Activated CD4-positive, alpha-beta T cell treated with anti-CD3 and anti-CD28 coated beads, Interleukin-2, amount 50 U/mL, for 4 hours (primary cell): ENCODE measurements at regions not wholly inside any gene's neighbourhood (a gene's known extent, or its start where the extent isn't known, plus 50 kb on each side); places are given as distances from the start of the nearest gene placed in this dataset.

Source experiments
- DNase-seq, 2 experiments: peaks; one replicate each; pipeline ENCODE4 v3.0.0-alpha.2; 2020

- DNase-seq = no peak
Measured at GRCh38 chr15:95911570-95912279, 418.8 kb upstream of the NR2F2 start.

DNA sequence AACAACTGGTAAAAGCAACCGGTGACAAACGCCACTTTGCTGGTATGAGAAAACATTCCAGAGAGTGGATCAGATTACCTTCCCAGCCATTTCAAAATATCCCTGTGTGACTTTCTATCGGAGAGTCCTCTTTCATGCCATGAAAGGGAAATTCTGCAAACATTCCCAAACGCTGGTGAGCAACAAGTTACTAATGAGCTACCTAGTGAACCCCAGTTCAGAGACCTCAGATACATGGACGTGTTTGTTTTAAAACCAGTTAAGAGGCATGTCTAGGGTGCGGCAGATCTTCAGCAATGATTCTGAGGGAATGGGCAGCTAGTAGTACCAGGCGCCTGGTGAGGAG lies 418.2 kb upstream of the NR2F2 start:
- DNase-seq = no peak

- DNase-seq = no peak
Measured at GRCh38 chr15:95912728-95913127, 417.8 kb upstream of the NR2F2 start.

DNA sequence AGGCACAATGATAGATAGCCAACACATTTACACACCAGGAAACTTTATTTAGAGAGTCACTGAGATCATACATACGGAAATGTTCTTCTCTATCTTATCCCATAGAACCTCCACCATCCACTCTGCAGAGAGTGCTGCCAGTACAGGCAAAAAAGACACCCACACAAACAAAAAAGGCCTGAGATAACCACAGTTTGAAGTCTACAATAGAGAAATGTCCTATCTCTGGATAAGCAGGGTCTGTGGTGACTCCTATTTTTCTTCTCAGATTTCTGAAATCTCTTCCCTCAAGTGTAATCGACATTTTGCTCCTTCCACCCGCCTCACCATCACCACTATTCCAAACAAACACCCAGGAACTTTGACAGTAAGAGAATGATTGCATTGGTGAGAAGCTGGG lies 413.9 kb upstream of the NR2F2 start:
- no peak for DNase-seq

- no peak for DNase-seq
Measured at GRCh38 chr15:95918525-95918924, 412.0 kb upstream of the NR2F2 start.

DNA sequence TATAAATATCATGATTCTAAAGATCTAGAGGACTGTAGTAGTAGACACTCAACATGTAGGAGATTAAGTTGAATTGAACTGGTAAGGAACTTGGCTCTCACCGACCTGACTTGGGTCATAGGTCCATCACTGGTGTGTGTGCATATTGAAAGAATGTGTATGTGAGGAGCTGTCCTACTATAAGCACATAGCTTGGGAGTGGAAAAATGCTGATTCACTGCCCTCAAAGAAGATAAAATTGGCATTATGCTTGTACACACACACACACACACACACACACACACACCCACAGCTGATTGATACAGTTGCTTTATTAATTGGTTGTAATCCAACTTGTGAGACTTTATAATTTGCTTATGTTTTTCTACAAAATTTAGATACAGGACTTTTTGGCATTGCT lies 411.0 kb upstream of the NR2F2 start:
- DNase-seq = no peak

GRCh38 chr15:95921404-95921803 lies 409.1 kb upstream of the NR2F2 start:
- no peak for DNase-seq

DNA sequence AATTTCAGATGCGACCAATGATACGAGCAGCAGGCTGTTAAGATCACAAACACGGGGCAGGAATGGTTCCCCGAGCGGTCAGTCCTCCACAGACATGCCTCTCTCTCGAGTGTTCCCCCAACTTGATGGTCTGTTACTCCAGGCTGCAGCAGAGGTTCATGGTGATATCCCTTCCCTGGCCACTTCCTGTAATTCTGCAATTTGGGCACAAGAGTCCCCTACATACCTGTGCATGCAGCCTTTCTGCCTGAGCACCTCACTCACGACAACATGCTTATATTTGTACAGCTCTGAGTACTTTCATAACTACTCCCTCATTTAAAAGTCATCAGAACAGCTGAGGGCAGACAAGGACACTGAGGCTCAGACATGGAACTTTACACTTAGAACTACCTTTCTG lies 408.1 kb upstream of the NR2F2 start:
- DNase-seq = no peak

DNA sequence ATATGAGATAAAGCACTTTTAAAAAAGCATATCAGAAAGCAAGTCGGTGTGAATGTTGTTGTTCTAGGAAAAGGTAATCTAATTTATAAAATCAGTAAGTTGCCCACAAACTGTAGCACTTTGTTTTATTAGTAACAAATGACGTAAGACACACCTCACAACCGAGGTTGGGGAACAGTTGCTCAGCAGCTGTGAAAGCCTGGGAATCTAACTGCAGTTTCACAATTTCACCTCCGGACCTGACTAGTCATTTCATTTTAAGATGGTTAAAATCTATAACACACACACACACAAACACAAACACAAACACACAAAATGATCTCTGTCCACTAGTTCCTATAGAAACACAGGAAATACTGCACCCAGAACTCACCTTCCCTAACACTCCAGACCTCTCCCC lies 406.7 kb upstream of the NR2F2 start:
- no peak for DNase-seq

DNA sequence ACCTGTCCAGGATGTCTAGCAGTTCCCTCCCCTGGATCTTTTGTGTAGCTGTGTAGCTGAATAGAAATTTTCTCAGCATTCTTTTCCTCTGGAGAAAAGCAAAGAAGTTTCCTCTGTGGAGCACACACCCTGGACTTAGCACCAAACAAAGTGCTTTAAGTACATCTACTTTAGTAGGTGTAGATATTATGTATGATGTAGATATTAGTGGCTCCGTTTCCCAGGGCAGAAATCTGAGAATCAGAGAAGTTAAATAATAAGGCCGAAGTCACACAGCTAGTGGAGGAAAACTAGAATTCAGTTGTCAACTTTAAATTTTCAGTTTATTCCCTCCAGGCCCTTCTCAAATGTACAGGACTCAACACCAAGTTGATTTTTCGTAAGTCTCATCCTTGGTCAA lies 401.7 kb upstream of the NR2F2 start:
- no peak for DNase-seq

- DNase-seq = no peak
Measured at GRCh38 chr15:95929232-95929846, 401.2 kb upstream of the NR2F2 start.

- DNase-seq = no peak
Measured at GRCh38 chr15:95930659-95931375, 399.7 kb upstream of the NR2F2 start.

DNA sequence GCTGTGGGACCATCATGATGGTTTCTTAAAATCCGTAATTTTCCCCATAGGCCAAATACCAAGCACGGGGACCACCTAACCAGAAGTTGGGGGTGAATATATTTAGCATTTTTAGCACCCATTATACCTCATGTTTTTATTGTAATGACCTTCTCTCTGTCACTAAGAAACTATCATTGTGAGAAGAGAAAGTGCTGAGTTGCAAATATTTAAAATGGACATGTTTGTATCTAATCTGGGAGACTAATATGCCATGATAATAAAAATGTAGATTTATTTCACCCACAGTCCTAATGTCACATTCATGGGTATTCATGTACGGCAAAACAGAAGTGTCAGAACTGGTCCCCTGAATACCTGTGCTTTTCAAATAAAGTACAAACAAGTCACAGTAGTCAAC lies 398.9 kb upstream of the NR2F2 start:
- DNase-seq = no peak

DNA sequence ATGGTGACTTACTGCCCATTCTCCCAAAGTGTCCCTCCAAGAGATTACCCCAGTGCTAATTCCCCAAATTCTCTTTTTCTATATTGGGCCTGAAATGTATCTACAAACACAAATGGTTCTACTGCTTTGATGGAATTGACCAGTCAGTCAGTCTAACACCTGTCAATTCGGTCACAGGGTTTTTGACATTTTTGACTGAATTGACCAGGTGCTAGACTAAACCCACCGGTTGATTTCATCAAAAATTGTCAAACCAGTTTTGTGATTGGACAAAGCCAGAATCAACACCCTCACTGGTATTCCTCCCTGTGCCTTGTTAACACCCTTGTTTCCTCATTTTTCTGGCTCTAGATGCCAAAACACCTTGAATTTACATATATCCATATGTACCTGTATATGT lies 398.4 kb upstream of the NR2F2 start:
- no peak for DNase-seq

GRCh38 chr15:95932676-95933075 lies 397.8 kb upstream of the NR2F2 start:
- no peak for DNase-seq

DNA sequence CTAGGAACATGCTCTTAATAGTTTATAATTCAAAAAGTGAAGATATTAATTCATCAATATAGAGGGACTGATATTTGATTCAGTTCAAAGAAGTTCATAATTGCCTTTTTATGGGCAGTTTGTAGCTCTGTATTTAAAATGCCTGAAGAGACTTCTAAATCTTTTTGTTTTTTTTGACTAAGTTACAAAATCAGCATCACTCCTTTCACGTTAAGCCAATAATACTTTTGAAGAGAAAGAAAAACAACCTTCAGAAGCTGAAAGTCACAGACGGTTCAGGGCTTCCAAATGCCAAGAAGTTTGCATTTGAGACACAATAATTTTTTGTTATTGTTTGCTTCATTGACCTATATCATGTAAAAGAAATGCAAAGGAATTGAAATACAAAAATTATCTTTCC lies 394.6 kb upstream of the NR2F2 start:
- DNase-seq = no peak

GRCh38 chr15:95937128-95937528 lies 393.4 kb upstream of the NR2F2 start:
- no peak for DNase-seq

DNA sequence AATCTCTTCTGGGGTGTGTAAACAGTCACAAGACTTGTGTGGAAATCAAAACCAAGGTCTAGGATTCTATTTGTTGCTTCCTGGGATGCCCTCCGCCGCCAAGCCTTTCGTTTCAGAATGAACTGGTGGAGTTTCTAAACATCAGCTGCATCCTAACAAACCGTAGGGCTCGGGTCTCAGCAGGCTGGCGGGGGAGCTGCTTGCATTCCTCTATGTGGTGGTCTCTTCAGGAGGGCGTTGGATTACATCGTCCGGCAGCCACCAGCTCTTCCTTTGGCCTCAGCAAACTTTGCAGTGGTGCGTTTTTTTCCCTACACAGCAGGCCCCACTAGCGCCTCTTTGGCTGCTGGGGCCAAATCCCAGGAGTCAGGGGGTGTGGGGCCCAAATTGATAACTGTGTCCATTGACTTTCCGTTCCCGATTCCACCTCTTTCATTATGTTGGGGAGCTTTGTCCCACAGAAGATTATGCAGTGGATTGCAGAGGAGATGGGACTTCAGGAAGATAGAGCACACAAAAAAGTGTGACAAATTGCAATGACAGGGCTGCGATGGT lies 390.0 kb upstream of the NR2F2 start:
- DNase-seq = no peak

DNA sequence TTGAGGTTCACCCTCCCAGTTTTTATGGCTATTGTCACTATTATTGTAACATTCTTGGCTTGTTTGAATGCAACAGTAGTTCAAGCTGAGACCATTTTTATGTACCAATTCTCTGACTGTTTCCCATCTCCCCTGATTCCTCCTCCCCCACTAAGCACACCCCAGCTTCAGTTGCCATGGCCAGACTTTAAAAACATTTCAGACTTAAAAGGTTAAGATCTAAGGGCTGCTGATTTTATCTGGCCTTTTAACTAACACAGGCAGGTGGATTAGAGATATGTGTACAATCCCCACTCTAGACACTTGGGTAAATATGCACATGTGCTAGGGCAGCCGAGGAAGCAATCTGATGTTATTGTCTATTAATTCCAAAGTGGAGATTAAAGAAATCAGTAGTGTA lies 386.3 kb upstream of the NR2F2 start:
- no peak for DNase-seq

GRCh38 chr15:95944661-95945255 lies 385.7 kb upstream of the NR2F2 start:
- DNase-seq = no peak

DNA sequence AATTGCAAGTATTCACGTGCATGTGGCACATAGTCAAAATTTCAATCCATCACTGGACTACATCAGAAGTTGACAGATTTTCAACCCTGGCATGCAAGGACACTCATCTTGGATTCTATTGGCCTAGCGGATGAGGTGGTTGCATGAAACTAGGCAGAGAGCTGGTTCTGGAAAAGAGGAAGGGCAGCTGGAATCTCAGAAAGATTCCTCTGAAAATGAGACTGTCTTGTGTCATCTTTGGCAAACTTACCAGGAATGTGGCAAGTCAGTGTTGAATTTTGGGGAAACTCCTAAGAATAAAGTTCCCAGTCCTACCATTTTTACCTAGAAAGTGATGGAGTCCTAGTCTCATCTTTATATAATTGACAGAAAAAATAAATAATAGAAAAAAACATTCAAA lies 384.3 kb upstream of the NR2F2 start:
- DNase-seq = no peak

DNA sequence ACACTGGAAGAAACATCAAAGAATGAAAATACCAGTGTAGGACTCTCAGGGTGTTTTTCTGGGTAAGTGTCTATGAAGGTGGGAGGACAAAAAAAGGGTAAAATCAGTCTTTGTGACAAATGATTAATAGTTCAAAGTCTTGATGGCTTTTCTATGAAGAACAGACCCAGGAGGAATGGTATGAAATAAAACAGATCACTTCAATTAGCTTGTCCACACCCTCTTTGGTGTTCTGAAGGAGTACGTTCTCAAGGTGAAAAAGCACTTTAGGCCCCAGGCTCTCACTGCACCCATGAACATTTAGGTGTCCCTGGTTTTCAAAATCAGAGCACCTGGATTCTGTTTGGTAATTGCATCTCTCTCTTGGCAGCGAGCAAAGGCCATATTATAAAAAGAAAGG lies 383.6 kb upstream of the NR2F2 start:
- no peak for DNase-seq

DNA sequence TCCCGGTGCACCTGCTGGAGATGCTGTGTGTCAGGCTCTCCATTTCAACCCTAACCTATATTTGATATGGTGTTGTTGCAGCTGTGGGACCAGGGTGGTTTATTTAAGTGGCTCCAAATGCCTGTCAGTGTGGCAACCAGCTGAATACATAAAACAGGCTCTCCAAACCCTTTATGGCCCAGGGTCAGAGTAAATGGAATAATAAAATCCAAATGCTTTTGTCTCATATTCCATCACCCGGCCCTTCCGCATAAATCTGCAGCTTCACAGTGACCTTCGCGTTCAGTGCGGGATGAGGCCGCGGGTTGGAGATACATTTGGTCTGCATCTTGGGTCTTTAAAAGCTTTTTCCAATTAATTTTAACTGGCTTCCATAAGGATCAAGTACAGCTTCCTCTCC lies 382.1 kb upstream of the NR2F2 start:
- DNase-seq = no peak

DNA sequence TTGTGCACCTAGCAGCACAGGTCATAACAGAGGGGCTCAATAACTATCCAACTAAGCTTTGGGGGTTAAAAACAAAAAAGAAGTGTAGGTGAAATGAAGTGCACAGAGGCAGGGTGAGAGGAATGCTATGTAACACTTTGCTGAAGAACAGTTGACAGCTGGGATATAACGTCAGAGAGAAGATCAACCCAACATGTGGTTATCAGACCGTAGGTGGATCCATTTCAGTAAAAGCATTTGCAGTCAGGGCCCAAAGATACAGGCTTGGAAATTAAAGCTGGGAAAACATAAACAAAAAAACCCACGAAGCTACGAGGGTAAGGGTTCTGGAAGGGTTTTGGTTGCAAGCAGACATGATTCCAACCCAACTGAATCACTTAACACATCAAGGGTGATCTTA lies 377.5 kb upstream of the NR2F2 start:
- DNase-seq = no peak
